Fibroblast of peridontal ligament (primary cell): ENCODE measurements at regions not wholly inside any gene's neighbourhood (a gene's known extent, or its start where the extent isn't known, plus 50 kb on each side); places are given as distances from the start of the nearest gene placed in this dataset.
A peak's percentile ranks its signal among the peaks of the same experiment; 100 is the strongest.
"Not testable (repeated sequence)": the region's sequence is repeated elsewhere in the genome, so short reads cannot be mapped to it uniquely, and the experiment has no call there.

Experiments
- DNase-seq: peaks from one replicate; pipeline ENCODE4 v3.0.0-alpha.2; 2010; ENCODE audit errors: extremely low read depth

DNA sequence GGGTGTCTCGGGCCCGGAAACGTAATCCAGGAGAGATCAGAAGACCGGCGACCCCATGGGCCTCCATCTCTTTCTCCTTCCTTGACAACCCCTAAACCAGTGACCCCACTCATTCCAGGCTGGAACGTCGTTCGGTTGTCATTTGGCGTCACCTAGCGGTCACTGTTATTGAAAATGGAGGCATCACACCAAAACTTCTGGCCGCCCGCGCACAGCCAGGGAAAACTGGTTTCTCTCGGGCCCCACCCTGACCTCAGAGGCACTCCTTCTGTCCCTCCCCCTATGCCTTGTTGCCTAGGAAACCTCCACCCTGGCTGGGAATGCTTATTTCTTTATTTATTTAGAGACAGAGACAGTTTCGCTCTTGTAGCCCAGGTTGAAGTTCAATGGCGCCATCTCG lies 2327.3 kb upstream of the TPTE start:
- not testable (repeated sequence) for DNase-seq

DNA sequence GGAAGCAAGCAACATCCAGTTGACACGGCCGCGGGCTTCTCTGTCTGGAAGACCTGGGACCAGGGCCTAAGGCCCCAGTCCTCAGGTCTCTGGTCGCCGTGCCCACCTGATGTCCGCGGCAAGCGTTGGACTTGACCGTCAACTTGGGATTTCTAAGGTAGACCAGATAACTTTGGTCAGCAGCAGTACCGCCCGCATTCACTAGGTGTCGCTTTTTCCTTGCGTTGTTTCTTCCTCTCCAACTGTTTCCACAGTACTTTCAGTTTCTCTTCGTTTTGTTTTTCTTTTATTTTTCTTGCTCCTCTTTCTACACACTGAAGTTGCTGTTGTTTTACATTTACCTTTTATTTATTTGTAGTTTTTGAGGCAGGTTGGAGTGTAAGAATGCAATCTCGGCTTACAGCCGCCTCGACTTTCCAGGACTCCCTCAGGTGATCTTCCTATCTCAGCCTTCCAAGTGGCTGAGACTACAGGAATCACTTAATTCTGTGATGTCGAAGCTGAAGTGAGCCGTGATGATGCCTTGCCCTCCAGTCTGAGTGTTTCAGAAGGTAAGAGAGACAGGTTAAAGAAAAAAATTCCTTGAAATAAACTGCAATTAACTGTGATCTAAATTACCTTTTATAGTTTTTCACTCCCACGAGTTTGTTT lies 2323.9 kb upstream of the TPTE start:
- not testable (repeated sequence) for DNase-seq

DNA sequence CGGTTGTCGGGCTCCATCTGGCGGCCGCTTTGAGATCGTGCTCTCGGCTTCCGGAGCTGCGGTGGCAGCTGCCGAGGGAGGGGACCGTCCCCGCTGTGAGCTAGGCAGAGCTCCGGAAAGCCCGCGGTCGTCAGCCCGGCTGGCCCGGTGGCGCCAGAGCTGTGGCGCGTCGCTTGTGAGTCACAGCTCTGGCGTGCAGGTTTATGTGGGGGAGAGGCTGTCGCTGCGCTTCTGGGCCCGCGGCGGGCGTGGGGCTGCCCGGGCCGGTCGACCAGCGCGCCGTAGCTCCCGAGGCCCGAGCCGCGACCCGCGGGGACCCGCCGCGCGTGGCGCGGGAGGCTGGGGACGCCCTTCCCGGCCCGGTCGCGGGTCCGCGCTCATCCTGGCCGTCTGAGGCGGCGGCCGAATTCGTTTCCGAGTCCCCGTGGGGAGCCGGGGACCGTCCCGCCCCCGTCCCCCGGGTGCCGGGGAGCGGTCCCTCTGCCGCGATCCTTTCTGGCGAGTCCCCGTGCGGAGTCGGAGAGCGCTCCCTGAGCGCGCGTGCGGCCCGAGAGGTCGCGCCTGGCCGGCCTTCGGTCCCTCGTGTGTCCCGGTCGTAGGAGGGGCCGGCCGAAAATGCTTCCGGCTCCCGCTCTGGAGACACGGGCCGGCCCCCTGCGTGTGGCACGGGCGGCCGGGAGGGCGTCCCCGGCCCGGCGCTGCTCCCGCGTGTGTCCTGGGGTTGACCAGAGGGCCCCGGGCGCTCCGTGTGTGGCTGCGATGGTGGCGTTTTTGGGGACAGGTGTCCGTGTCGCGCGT lies 2316.1 kb upstream of the TPTE start:
- not testable (repeated sequence) for DNase-seq

DNA sequence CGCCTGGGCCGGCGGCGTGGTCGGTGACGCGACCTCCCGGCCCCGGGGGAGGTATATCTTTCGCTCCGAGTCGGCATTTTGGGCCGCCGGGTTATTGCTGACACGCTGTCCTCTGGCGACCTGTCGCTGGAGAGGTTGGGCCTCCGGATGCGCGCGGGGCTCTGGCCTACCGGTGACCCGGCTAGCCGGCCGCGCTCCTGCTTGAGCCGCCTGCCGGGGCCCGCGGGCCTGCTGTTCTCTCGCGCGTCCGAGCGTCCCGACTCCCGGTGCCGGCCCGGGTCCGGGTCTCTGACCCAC lies 2315.5 kb upstream of the TPTE start:
- DNase-seq, result not testable (repeated sequence)

DNA sequence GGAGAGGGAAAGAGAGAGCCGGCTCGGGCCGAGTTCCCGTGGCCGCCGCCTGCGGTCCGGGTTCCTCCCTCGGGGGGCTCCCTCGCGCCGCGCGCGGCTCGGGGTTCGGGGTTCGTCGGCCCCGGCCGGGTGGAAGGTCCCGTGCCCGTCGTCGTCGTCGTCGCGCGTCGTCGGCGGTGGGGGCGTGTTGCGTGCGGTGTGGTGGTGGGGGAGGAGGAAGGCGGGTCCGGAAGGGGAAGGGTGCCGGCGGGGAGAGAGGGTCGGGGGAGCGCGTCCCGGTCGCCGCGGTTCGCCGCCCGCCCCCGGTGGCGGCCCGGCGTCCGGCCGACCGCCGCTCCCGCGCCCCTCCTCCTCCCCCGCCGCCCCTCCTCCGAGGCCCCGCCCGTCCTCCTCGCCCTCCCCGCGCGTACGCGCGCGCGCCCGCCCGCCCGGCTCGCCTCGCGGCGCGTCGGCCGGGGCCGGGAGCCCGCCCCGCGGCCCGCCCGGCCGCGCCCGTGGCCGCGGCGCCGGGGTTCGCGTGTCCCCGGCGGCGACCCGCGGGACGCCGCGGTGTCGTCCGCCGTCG lies 2308.3 kb upstream of the TPTE start:
- DNase-seq, result not testable (repeated sequence)

DNA sequence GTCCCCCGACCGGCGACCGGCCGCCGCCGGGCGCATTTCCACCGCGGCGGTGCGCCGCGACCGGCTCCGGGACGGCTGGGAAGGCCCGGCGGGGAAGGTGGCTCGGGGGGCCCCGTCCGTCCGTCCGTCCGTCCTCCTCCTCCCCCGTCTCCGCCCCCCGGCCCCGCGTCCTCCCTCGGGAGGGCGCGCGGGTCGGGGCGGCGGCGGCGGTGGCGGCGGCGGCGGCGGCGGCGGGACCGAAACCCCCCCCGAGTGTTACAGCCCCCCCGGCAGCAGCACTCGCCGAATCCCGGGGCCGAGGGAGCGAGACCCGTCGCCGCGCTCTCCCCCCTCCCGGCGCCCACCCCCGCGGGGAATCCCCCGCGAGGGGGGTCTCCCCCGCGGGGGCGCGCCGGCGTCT lies 2306.8 kb upstream of the TPTE start:
- not testable (repeated sequence) for DNase-seq

DNA sequence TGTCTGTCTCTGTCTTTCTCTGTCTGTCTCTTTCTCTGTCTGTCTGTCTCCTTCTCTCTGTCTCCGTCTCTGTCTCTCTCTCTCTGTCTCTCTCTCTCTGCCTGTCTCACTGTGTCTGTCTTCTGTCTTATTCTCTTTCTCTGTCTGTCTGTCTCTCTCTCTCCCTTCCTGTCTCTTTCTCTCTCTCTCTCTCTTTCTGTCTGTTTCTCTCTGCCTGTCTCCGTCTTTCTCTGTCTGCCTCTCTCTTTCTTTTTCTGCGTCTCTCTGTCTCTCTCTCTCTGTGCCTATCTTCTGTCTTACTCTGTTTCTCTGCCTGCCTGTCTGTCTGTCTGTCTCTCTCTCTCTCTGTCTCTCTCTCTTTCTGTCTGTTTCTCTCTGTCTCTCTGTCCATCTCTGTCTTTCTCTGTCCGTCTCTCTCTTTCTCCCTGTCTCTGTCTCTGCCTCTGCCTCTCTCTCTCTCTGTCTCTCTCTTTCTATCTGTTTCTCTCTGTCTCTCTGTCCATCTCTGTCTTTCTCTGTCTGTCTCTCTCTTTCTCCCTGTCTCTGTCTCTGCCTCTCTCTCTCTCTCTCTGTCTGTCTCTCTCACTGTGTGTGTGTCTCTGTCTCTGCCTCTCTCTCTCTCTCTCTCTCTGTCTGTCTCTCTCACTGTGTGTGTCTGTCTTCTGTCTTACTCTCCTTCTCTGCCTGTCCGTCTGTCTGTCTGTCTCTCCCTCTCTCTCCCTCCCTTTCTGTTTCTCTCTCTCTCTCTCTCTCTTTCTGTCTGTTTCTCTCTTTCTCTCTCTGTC lies 2291.8 kb upstream of the TPTE start:
- not testable (repeated sequence) for DNase-seq

DNA sequence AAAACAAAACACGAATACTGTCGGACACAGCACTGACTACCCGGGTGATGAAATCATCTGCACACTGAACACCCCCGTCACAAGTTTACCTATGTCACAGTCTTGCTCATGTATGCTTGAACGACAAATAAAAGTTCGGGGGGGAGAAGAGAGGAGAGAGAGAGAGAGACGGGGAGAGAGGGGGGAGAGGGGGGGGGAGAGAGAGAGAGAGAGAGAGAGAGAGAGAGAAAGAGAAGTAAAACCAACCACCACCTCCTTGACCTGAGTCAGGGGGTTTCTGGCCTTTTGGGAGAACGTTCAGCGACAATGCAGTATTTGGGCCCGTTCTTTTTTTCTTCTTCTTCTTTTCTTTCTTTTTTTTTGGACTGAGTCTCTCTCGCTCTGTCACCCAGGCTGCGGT lies 2290.1 kb upstream of the TPTE start:
- DNase-seq, result not testable (repeated sequence)

DNA sequence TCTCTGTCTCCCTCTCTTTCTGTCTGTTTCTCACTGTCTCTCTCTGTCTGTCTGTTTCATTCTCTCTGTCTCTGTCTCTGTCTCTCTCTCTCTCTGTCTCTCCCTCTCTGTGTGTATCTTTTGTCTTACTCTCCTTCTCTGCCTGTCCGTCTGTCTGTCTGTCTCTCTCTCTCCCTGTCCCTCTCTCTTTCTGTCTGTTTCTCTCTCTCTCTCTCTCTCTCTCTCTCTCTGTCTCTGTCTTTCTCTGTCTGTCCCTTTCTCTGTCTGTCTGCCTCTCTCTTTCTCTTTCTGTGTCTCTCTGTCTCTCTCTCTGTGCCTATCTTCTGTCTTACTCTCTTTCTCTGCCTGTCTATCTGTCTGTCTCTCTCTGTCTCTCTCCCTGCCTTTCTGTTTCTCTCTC lies 2288.4 kb upstream of the TPTE start:
- DNase-seq, result not testable (repeated sequence)

DNA sequence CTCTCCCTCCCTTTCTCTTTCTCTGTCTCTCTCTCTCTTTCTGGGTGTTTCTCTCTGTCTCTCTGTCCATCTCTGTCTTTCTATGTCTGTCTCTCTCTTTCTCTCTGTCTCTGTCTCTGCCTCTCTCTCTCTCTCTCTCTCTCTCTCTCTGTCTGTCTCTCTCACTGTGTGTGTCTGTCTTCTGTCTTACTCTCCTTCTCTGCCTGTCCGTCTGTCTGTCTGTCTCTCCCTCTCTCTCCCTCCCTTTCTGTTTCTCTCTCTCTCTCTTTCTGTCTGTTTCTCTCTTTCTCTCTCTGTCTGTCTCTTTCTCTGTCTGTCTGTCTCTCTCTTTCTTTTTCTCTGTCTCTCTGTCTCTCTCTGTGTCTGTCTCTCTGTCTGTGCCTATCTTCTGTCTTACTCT lies 2287.3 kb upstream of the TPTE start:
- DNase-seq, result not testable (repeated sequence)

DNA sequence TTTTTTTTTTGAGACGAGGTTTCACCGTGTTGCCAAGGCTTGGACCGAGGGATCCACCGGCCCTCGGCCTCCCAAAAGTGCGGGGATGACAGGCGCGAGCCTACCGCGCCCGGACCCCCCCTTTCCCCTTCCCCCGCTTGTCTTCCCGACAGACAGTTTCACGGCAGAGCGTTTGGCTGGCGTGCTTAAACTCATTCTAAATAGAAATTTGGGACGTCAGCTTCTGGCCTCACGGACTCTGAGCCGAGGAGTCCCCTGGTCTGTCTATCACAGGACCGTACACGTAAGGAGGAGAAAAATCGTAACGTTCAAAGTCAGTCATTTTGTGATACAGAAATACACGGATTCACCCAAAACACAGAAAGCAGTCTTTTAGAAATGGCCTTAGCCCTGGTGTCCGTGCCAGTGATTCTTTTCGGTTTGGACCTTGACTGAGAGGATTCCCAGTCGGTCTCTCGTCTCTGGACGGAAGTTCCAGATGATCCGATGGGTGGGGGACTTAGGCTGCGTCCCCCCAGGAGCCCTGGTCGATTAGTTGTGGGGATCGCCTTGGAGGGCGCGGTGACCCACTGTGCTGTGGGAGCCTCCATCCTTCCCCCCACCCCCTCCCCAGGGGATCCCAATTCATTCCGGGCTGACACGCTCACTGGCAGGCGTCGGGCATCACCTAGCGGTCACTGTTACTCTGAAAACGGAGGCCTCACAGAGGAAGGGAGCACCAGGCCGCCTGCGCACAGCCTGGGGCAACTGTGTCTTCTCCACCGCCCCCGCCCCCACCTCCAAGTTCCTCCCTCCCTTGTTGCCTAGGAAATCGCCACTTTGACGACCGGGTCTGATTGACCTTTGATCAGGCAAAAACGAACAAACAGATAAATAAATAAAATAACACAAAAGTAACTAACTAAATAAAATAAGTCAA lies 2276.4 kb upstream of the TPTE start:
- DNase-seq, result not testable (repeated sequence)

DNA sequence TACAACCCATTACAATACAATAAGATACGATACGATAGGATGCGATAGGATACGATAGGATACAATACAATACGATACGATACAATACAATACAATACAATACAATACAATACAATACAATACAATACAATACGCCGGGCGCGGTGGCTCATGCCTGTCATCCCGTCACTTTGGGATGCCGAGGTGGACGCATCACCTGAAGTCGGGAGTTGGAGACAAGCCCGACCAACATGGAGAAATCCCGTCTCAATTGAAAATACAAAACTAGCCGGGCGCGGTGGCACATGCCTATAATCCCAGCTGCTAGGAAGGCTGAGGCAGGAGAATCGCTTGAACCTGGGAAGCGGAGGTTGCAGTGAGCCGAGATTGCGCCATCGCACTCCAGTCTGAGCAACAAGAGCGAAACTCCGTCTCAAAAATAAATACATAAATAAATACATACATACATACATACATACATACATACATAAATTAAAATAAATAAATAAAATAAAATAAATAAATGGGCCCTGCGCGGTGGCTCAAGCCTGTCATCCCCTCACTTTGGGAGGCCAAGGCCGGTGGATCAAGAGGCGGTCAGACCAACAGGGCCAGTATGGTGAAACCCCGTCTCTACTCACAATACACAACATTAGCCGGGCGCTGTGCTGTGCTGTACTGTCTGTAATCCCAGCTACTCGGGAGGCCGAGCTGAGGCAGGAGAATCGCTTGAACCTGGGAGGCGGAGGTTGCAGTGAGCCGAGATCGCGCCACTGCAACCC lies 2275.6 kb upstream of the TPTE start:
- DNase-seq, result not testable (repeated sequence)

DNA sequence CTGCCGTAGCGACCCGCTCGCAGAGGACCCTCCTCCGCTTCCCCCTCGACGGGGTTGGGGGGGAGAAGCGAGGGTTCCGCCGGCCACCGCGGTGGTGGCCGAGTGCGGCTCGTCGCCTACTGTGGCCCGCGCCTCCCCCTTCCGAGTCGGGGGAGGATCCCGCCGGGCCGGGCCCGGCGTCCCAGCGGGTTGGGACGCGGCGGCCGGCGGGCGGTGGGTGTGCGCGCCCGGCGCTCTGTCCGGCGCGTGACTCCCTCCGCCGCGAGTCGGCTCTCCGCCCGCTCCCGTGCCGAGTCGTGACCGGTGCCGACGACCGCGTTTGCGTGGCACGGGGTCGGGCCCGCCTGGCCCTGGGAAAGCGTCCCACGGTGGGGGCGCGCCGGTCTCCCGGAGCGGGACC lies 2269.7 kb upstream of the TPTE start:
- not testable (repeated sequence) for DNase-seq

DNA sequence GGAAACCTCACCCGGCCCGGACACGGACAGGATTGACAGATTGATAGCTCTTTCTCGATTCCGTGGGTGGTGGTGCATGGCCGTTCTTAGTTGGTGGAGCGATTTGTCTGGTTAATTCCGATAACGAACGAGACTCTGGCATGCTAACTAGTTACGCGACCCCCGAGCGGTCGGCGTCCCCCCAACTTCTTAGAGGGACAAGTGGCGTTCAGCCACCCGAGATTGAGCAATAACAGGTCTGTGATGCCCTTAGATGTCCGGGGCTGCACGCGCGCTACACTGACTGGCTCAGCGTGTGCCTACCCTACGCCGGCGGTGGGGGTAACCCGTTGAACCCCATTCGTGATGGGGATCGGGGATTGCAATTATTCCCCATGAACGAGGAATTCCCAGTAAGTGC lies 2266.3 kb upstream of the TPTE start:
- peak; percentile 0 for DNase-seq

DNA sequence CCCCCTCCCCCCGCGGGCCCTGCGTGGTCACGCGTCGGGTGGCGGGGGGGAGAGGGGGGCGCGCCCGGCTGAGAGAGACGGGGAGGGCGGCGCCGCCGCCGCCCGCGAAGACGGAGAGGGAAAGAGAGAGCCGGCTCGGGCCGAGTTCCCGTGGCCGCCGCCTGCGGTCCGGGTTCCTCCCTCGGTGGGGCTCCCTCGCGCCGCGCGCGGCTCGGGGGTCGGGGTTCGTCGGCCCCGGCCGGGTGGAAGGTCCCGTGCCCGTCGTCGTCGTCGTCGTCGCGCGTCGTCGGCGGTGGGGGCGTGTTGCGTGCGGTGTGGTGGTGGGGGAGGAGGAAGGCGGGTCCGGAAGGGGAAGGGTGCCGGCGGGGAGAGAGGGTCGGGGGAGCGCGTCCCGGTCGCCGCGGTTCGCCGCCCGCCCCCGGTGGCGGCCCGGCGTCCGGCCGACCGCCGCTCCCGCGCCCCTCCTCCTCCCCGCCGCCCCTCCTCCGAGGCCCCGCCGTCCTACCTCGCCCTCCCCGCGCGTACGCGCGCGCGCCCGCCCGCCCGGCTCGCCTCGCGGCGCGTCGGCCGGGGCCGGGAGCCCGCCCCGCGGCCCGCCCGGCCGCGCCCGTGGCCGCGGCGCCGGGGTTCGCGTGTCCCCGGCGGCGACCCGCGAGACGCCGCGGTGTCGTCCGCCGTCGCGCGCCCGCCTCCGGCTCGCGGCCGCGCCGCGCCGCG lies 2264.1 kb upstream of the TPTE start:
- DNase-seq, result not testable (repeated sequence)

DNA sequence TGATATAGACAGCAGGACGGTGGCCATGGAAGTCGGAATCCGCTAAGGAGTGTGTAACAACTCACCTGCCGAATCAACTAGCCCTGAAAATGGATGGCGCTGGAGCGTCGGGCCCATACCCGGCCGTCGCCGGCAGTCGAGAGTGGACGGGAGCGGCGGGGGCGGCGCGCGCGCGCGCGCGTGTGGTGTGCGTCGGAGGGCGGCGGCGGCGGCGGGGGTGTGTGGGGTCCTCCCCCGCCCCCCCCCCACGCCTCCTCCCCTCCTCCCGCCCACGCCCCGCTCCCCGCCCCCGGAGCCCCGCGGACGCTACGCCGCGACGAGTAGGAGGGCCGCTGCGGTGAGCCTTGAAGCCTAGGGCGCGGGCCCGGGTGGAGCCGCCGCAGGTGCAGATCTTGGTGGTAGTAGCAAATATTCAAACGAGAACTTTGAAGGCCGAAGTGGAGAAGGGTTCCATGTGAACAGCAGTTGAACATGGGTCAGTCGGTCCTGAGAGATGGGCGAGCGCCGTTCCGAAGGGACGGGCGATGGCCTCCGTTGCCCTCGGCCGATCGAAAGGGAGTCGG lies 2261.2 kb upstream of the TPTE start:
- DNase-seq, result not testable (repeated sequence)
